Choroid plexus epithelial cell (primary cell): ENCODE measurements at regions not wholly inside any gene's neighbourhood (a gene's known extent, or its start where the extent isn't known, plus 50 kb on each side); places are given as distances from the start of the nearest gene placed in this dataset.

ENCODE experiments used
- DNase-seq: peaks from one replicate; pipeline ENCODE4 v3.0.0-alpha.2; 2010; ENCODE audit warnings: low read depth
- H3K4me3 ChIP-seq: 2 replicates; pipeline ENCODE4 v1.5.1; 2011; ENCODE audit warnings: low read depth, mild to moderate bottlenecking, control low read depth, low read length, moderate library complexity
- TF ChIP-seq, protein P1 (sequence below): conservative IDR thresholded peaks from 2 replicates; pipeline ENCODE4 v1.5.1; 2011; ENCODE audit warnings: low read depth, mild to moderate bottlenecking, control low read depth, inconsistent platforms, low read length, moderate library complexity

DNA sequence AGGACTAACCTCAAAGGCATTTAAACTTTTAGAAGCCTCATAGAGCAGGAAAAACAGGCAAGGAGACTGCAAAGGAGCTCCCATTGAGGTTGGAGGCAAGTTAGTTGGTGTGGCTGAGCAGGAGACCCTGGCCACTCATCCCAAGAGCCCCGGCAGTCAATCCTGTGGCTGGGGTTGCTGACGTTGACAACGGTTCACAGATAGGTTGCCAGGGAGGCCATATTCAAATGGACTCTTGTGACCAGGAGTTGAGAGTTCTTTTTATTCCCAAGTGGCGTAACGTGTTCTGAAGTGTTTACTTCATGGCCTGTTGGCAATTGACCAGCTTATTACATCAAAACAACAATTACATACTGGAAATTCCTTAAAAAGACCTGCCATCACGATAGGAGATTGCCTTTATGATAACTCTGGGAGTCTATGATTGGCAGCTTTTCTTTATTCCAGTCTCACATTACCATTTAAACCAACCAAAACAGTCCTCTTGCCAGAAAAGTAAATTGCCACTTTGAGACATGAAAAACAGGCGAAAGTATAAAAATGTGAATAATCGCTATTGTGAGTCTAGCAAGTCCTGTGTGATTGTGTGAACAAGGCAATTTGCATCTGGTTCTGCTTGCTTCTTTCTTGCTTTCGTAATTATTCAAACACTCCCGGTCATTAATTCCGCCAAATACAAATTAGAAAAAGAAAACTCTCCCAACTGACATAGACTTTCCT, 394.9 kb downstream of the MED10 start:
- no peak overlapping the region for H3K4me3 ChIP-seq
- TF ChIP-seq, protein P1, sequence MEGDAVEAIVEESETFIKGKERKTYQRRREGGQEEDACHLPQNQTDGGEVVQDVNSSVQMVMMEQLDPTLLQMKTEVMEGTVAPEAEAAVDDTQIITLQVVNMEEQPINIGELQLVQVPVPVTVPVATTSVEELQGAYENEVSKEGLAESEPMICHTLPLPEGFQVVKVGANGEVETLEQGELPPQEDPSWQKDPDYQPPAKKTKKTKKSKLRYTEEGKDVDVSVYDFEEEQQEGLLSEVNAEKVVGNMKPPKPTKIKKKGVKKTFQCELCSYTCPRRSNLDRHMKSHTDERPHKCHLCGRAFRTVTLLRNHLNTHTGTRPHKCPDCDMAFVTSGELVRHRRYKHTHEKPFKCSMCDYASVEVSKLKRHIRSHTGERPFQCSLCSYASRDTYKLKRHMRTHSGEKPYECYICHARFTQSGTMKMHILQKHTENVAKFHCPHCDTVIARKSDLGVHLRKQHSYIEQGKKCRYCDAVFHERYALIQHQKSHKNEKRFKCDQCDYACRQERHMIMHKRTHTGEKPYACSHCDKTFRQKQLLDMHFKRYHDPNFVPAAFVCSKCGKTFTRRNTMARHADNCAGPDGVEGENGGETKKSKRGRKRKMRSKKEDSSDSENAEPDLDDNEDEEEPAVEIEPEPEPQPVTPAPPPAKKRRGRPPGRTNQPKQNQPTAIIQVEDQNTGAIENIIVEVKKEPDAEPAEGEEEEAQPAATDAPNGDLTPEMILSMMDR, result no peak
- no peak for DNase-seq

DNA sequence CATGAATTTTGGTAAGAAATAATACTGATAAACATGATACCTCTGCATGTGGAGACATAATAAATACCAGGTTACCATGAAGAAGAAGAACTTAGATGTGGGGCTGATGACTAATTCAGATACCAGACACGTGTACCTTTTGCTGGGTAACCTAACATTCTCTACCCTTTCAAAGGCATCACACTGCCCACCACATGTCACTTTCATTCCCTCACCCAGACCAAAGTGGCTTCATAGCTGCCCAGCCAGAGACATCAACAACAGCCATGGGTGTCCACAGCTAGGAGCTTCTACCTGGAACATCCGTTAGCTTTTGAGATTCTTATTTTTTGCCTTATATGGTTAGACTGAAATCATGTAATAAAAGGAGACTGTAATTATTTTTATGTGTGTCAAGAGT, 396.8 kb downstream of the MED10 start:
- DNase-seq, result no peak
- TF ChIP-seq, protein P1, result no peak

DNA sequence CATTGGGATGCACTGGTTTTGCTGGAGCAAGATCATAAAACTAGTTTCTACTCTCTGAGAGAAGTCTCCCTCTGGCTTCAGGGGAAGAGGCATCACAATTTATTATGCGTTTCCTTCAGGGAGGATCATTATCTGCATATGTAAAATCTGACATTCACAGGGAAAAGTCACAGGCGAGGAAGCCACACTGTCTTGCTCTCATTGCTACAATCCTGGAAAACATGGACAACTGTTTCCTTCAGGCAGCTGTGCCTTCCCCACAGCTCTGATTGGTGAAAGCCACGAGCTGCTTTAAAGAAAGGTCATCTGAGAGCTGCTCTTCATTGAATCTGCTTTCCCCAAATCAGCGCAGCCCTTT, 397.8 kb downstream of the MED10 start:
- DNase-seq, result no peak
- H3K4me3 ChIP-seq, result no peak overlapping the region
- TF ChIP-seq, protein P1, result no peak

More for the DNA sequence above, 396.8 kb downstream of the MED10 start:
- no peak overlapping the region for H3K4me3 ChIP-seq

DNA sequence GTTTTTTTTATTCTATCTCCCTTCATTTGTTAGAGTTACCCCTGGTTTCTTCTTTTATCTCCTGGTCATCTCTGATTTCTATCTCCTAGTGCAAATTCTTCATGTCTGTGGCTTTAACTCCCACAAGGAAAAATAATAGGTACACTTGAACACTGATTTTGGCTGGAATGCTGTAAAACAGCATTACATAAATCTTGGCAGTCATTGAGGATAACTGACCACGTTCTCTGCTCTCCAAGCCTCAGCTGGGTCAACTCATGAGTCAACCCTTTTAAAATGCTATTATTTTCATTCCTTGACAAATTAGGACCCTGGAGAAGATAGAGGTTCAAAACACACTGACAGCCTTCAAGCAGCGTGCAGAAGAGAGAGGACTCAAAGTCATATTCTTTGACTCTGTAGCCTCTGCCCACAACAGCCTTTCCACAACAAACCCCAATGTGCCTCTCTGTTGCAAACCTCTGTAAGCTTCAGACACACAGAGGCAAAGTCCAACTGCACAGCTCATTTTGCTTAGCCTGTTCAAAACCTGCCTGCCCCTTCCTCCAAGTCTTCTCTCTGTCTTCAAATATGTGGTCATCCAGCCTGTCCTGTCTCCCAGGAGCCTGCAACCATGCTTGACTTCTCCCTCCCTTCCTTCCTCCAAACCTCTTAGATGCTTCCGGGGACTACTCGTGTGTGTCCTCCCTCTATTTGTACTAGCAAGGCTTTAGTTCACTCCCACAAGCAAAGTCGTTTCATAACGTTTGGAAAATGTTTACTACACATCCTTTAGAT, 398.4 kb downstream of the MED10 start:
- no peak overlapping the region for H3K4me3 ChIP-seq
- peak; percentile 4 for DNase-seq
- TF ChIP-seq, protein P1, result no peak

DNA sequence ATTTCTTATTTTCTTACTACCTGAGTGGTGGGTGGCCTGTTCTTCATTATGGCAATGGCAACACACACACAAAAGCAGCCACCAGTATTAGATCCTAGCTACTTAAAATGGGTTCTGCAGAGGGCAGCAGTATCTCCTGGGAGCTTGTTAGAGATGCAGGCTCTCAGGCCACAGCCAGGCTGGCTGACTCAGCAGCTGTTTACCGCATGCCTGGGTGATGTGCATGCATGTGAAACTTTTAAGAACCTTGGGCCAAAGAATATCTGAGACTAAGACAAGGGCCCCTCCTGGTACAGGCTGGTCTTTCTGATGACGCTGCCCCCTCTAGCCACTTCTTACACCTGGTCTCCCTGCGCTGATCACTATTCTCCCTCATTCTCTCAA, 399.0 kb downstream of the MED10 start:
- no peak overlapping the region for H3K4me3 ChIP-seq
- peak; percentile 24 for DNase-seq
- TF ChIP-seq, protein P1, result no peak

DNA sequence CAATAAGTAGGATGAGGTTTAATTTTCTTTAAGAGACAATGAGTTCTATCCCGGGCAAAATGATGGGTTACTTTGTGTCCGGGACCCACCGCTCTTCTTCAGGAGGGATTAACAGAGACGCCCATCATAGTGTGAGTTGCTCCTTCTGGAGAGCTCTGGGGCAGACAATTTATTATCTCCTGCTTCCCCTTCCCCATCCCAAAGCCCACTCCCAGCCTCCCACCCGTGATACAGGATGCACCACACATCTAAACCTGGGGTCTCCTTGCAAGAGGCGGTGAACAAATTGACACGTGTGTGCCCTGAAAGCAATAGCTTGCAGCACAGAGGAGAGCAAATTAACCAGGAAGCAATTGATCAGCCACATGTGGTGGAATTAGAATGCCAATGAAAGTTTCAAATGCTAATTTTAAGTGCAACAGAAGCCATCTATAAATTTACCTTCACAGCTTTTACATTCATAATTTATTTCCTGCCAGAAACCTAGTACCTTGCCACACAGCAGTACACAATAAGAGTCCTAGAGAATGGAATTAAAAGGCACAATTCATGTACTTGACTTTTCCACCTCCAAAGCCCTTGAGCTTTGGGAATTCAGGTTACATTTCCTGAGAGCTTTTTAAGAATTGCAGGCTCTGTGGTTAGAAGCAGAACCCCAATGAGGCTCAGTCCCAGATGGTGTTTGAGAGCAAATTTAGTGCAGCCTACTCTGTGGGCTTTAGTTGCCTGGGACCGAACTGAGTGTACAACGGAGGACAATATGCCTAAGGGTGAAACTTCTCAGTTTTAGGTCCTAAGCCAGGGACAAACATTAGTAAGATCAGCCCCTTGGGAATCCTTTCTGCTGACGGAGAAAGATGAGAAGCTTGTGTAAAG, 399.6 kb downstream of the MED10 start:
- H3K4me3 ChIP-seq, result no peak overlapping the region
- DNase-seq, result no peak
- TF ChIP-seq, protein P1, result no peak
